Right lung (tissue), 2 donors: ENCODE measurements at regions not wholly inside any gene's neighbourhood (a gene's known extent, or its start where the extent isn't known, plus 50 kb on each side); places are given as distances from the start of the nearest gene placed in this dataset.
A peak's percentile ranks its signal among the peaks of the same experiment; 100 is the strongest.

Experiments used
- DNase-seq, 2 donors: peaks; one replicate each; pipeline ENCODE4 v3.0.0-alpha.2; 2013

- DNase-seq, result no peak
These were observed 126.3 kb upstream of the JUN start for GRCh38 chr1:58909914-58910681.

DNA sequence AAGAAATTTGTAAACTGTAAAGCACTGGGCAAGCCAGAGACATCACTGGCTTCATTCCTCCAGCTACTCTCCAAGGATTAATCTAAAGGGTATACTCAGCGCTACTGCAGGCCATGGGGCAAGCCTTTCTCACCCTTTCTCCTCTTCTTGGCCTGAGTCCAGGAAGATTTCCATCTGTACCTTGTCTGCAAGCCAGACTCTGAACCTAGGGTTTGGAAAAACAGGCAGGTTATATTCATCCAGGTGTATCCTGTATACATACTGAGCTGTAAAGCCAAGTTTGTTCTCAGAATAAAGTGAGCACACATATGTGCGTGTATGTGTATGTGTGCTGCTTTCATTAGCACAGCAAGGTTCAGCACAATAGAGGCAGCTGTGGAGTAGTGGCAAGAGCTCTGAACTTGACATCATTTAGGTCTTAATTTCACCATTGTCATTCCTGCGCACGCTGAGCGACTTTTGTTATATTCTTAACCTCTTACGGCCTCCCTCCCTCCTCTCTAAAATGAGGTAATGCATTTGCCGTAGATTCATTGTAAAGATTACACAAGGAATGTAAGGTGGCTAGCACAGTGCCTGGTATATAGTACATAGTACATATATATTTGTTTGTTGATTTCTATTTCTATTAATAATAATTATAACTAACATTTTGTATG lies 128.1 kb upstream of the JUN start:
- DNase-seq, result no peak

DNA sequence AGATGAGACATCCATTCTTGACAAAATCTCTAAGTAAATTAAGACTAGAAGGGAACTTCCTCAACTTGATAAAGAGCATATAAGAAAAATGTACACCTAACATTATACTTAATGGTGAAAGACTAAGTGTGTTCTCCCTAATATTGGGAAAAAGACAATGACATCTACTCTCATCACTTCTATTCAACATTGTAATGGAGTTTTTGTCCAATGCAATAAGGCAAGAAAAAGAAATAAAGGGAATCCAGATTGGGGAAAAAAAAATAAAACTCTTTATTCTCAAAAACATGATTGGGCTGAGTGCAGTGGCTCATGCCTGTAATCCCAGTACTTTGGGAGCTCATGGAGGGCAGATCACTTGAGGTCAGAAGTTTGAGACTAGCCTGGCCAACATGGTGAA lies 131.1 kb upstream of the JUN start:
- no peak for DNase-seq

DNA sequence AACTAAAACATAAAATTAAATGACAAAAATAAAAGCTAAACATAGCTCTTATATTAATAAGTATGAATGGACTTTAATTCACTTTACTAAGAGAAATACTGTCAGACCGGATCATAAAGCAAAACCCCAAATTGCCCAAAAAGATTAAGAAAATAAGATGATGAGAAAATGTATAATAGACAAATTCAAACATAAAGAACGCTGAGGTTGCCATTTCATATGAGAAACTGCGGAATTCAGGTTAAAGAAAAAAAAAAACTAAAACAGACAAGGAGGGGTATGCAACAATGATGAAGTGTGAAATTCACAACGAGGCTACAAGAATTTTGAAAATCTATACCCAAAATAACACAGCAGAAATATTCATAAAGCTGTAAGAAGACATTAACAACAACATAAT lies 133.6 kb upstream of the JUN start:
- no peak for DNase-seq

- DNase-seq, result no peak
These were observed 135.5 kb upstream of the JUN start for GRCh38 chr1:58919226-58919958.

GRCh38 chr1:58919959-58920321 lies 136.1 kb upstream of the JUN start:
- no peak for DNase-seq

GRCh38 chr1:58921342-58921741 lies 137.5 kb upstream of the JUN start:
- no peak for DNase-seq

DNA sequence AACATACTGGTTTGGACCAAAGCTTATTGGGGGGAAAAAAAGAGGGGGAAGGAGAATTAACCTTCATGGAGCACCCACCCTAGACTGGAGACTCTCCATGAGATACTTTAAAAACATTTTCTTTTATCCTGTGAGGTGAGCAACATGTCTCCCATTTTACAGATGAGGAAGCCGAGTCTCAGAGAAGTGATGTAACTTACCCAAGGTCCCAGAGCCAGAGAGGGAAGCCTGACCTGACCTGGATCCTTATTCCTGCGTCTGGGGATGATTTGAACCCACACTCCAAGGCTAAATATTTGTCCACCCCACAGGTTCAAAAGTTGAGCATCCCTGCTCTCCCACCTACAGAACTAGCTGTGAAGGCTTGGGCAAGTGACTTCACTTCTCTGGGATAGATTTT lies 137.9 kb upstream of the JUN start:
- DNase-seq, result no peak

GRCh38 chr1:58922302-58923089 lies 138.6 kb upstream of the JUN start:
- peak; percentile 75 to 80 for DNase-seq

DNA sequence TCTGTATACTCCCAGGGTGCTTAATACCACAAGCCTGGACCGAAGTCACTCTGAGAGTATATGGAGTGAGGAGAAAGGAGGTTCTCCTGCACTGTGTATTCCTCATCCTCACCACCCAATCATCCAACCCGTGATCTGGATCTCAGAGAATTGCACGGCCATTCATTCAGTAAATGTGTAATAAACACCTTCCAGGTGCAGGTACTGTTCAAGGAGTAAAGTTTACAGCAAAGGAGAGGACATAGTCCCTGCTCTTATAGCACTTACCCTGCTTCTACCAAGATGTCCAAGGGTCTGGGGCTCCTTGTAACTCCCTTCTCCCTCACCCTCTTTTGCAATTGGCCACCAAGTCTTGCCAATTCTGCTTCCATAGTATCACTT lies 139.2 kb upstream of the JUN start:
- no peak for DNase-seq

GRCh38 chr1:58924016-58924565 lies 140.2 kb upstream of the JUN start:
- DNase-seq, result no peak

DNA sequence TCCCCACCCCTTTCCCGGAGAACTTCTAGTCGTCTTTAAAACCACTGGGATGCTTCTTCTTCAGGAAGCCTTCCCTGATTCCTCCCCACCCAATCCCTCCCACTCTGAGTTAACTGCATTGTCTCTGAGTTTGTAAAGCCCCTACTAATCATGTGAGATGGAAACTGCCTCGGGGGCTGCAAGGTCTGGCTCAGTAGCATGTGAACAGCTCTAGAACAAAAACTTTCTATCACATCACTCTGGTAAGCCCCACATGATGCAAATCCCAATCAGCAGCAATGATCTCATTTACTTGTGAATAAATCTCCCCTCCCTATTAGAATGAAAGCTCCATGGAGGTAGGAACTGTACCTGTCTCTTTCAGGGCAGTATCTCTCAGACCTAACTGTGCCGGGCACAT lies 141.0 kb upstream of the JUN start:
- no peak for DNase-seq

DNA sequence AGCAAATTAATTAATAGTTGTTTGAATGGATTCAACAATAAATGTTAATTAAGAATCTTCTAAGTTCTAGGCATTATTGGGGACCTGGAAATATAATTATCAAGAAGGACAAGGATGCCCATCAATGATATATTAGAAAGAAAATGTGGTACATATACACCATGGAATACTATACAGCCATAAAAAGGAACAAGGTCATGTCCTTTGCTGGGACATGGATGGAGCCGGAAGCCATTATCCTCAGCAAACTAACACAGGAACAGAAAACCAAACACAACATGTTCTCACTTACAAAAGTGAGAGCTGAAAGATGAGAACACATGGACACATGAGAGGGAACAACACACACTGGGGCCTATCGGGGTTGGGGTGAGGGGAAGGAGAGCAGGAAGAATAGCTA lies 141.4 kb upstream of the JUN start:
- DNase-seq, result no peak

GRCh38 chr1:58926152-58926551 lies 142.3 kb upstream of the JUN start:
- DNase-seq, result no peak

GRCh38 chr1:58927041-58927721 lies 143.3 kb upstream of the JUN start:
- no peak for DNase-seq

DNA sequence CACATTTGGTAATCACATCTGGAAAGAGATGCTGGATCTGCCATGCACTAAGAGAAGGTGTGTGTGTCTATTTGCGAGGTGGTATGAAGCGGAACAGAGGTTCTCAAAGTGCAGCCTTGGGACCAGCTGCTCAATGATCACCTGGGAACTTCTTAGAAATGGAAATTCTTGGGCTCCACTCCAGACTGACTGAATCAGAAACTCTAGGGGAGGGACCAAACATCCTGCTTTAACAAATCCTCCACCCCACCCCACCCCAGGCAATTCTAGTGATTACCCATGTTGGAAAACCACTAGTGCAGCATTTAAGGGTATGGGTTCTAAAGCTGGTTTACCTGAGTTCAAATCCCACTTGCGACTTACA lies 143.9 kb upstream of the JUN start:
- no peak for DNase-seq

- no peak for DNase-seq
These were observed 144.7 kb upstream of the JUN start for GRCh38 chr1:58928514-58928913.

DNA sequence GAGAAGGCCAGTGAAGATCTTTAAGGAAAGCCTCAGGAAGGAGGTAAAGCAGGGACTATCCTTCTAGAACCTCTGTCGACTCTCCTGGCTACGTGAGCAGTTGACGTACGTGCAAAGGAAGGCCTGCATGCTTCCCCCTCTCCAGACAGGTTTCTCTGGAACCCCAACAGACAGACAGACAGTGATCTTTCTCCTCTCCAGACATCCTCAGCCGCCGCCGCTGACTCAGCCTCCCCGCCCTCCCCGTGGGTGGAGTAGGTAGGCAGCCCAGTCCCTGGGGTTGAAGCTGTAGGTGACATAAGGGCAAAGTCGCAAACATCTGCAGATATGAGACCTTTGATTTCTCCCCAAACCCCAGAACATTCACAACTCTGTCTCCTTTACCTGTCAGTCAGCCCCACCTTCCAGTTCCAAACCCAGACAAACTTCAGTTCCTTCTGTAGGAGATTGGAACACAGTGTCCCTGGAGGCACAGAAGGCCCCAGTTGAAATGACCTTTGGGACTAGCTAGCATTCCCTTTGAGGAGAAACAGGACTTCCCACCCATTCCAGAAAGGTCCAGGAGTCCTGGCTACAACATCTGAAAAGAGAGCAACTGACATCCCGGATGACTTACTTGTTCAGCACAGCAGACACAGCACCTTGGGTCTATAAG lies 146.0 kb upstream of the JUN start:
- DNase-seq, result no peak

- DNase-seq, result no peak
These were observed 147.2 kb upstream of the JUN start for GRCh38 chr1:58931024-58931423.

DNA sequence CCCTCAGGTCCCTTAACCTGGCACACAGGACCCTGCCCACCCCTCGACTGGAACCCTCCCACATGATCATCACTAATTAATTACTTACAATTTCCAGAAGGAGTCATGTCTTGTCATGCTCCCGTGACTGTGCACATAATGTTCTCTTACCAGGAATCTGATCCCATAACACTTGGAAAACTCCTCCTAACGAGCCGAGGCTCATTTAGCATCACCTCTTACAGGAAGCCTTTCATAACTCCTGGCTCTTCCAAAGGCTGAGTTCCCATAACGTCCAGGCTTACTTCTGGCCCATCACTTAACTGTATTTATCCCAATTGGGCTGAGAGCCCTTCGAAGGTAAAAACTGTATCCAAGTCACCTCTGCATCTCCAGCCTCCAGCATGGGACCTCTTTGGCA lies 147.9 kb upstream of the JUN start:
- no peak for DNase-seq
